Activated naive CD4-positive, alpha-beta T cell treated with anti-CD3 and anti-CD28 coated beads for 36 hours (primary cell): ENCODE measurements at regions not wholly inside any gene's neighbourhood (a gene's known extent, or its start where the extent isn't known, plus 50 kb on each side); places are given as distances from the start of the nearest gene placed in this dataset.

Experiments
- CTCF ChIA-PET: fragments of 350-600 bp; sonication (Branson Sonifier 250); formaldehyde crosslinking; loops from one replicate; lab custom pipeline; 2021; ENCODE audit warnings: antibody characterized with exemption; lab: Charles Lee
- DNase-seq: peaks from one replicate; pipeline ENCODE4 v3.0.0-alpha.2; 2020
- H3K27ac Mint-ChIP-seq: one replicate; pipeline ENCODE4 v1.8.0; 2021; ENCODE audit warnings: mild to moderate bottlenecking, mixed read lengths
- H3K27me3 Mint-ChIP-seq: one replicate; pipeline ENCODE4 v1.8.0; 2021; ENCODE audit warnings: low read depth, mixed read lengths
- H3K36me3 Mint-ChIP-seq: one replicate; pipeline ENCODE4 v1.8.0; 2021; ENCODE audit warnings: low read depth, mixed read lengths
- H3K4me1 Mint-ChIP-seq: one replicate; pipeline ENCODE4 v1.8.0; 2021; ENCODE audit warnings: low read depth, mixed read lengths
- H3K4me3 Mint-ChIP-seq: one replicate; pipeline ENCODE4 v1.8.0; 2021; ENCODE audit warnings: mild to moderate bottlenecking, moderate library complexity, mixed read lengths
- H3K9me3 Mint-ChIP-seq: one replicate; pipeline ENCODE4 v1.8.0; 2021; ENCODE audit warnings: mixed read lengths
- intact Hi-C: fragments of 100-400 bp; cut with micrococcal nuclease; formaldehyde crosslinking; loops from one replicate; pipeline ENCODE4 v1.15.1; 2023

GRCh38 chr1:87961992-87962391 is 633.3 kb downstream of the LMO4 start:
- no peak for DNase-seq
- CTCF ChIA-PET: no interaction called here

GRCh38 chr1:87963556-87963955 is 634.9 kb downstream of the LMO4 start:
- Mint-ChIP-seq H3K4me1 (no peaks in the 10 kb centered on the region), H3K9me3 (no peaks in the 10 kb centered on the region)

More at GRCh38 chr1:87961992-87962391, 633.3 kb downstream of the LMO4 start:
- Mint-ChIP-seq H3K9me3 (no peaks in the 10 kb centered on the region), H3K27me3 (peaks cover 6% of the 10 kb centered on the region), H3K36me3 (no peaks in the 10 kb centered on the region), H3K27ac (no peak overlapping the region), H3K4me1 (no peaks in the 10 kb centered on the region), H3K4me3 (no peak overlapping the region)
- intact Hi-C loops: no loop called here

GRCh38 chr1:87965193-87965592 is 636.5 kb downstream of the LMO4 start:
- H3K9me3 Mint-ChIP-seq: no peaks in the 10 kb centered on the region
- CTCF ChIA-PET: no interaction called here
- no peak overlapping the region for H3K4me3 Mint-ChIP-seq
- no peaks in the 10 kb centered on the region for H3K36me3 Mint-ChIP-seq
- no peaks in the 10 kb centered on the region for H3K4me1 Mint-ChIP-seq
- intact Hi-C loops: no loop called here
- H3K27me3 Mint-ChIP-seq: peaks cover 2% of the 10 kb centered on the region
- H3K27ac Mint-ChIP-seq: no peak overlapping the region
- DNase-seq: no peak

More at GRCh38 chr1:87963556-87963955, 634.9 kb downstream of the LMO4 start:
- Mint-ChIP-seq H3K36me3 (no peaks in the 10 kb centered on the region), H3K27ac (no peak overlapping the region), H3K4me3 (no peak overlapping the region), H3K27me3 (peaks cover 3% of the 10 kb centered on the region)
- intact Hi-C loops: no loop called here
- CTCF ChIA-PET: no interaction called here
- DNase-seq: no peak

GRCh38 chr1:87968197-87968955 is 639.7 kb downstream of the LMO4 start:
- Mint-ChIP-seq H3K27me3 (peaks cover 2% of the 10 kb centered on the region), H3K9me3 (no peaks in the 10 kb centered on the region), H3K27ac (no peak overlapping the region), H3K4me1 (no peaks in the 10 kb centered on the region), H3K4me3 (no peak overlapping the region), H3K36me3 (no peaks in the 10 kb centered on the region)
- CTCF ChIA-PET: interaction anchor here (0.7 kb wide), 1 partner anchor 630 kb away, joined by 4 read pairs; no protein-coding TSS in a partner anchor
- DNase-seq: no peak
- intact Hi-C loops: no loop called here

- no peak overlapping the region for H3K27ac Mint-ChIP-seq
- no peak for DNase-seq
- intact Hi-C loops: no loop called here
- CTCF ChIA-PET: no interaction called here
- H3K9me3 Mint-ChIP-seq: no peaks in the 10 kb centered on the region
- H3K4me3 Mint-ChIP-seq: no peak overlapping the region
- peaks cover 2% of the 10 kb centered on the region for H3K27me3 Mint-ChIP-seq
- H3K36me3 Mint-ChIP-seq: no peaks in the 10 kb centered on the region
- no peaks in the 10 kb centered on the region for H3K4me1 Mint-ChIP-seq
Observed at GRCh38 chr1:87969040-87969439, 640.4 kb downstream of the LMO4 start.

GRCh38 chr1:87972811-87973210 is 644.1 kb downstream of the LMO4 start:
- intact Hi-C loops: no loop called here
- Mint-ChIP-seq H3K4me3 (no peak overlapping the region), H3K9me3 (no peaks in the 10 kb centered on the region), H3K4me1 (no peaks in the 10 kb centered on the region), H3K36me3 (no peaks in the 10 kb centered on the region), H3K27ac (no peak overlapping the region), H3K27me3 (peaks cover 6% of the 10 kb centered on the region)
- no peak for DNase-seq
- CTCF ChIA-PET: no interaction called here

- intact Hi-C loops: no loop called here
- no peak for DNase-seq
- Mint-ChIP-seq H3K4me1 (no peaks in the 10 kb centered on the region), H3K27me3 (peaks cover 6% of the 10 kb centered on the region), H3K36me3 (no peaks in the 10 kb centered on the region), H3K27ac (no peak overlapping the region), H3K9me3 (no peaks in the 10 kb centered on the region), H3K4me3 (no peak overlapping the region)
- CTCF ChIA-PET: no interaction called here
Observed at GRCh38 chr1:87973896-87974295, 645.2 kb downstream of the LMO4 start.

- Mint-ChIP-seq H3K27me3 (peaks cover 6% of the 10 kb centered on the region), H3K9me3 (no peaks in the 10 kb centered on the region), H3K36me3 (no peaks in the 10 kb centered on the region), H3K27ac (no peak overlapping the region), H3K4me1 (no peaks in the 10 kb centered on the region), H3K4me3 (no peak overlapping the region)
- DNase-seq: no peak
- intact Hi-C loops: no loop called here
- CTCF ChIA-PET: interaction anchor here (0.6 kb wide), 1 partner anchor 654 kb away, joined by 3 read pairs; no protein-coding TSS in a partner anchor
Observed at GRCh38 chr1:87976316-87976715, 647.6 kb downstream of the LMO4 start.

GRCh38 chr1:87977145-87977544 is 648.5 kb downstream of the LMO4 start:
- Mint-ChIP-seq H3K9me3 (no peaks in the 10 kb centered on the region), H3K27ac (no peak overlapping the region), H3K4me1 (no peaks in the 10 kb centered on the region), H3K36me3 (no peaks in the 10 kb centered on the region), H3K27me3 (peaks cover 6% of the 10 kb centered on the region), H3K4me3 (no peak overlapping the region)
- CTCF ChIA-PET: no interaction called here
- intact Hi-C loops: no loop called here
- no peak for DNase-seq

GRCh38 chr1:87979079-87979478 is 650.4 kb downstream of the LMO4 start:
- CTCF ChIA-PET: no interaction called here

GRCh38 chr1:87980494-87980893 is 651.8 kb downstream of the LMO4 start:
- CTCF ChIA-PET: no interaction called here
- H3K27ac Mint-ChIP-seq: no peak overlapping the region
- no peaks in the 10 kb centered on the region for H3K36me3 Mint-ChIP-seq
- intact Hi-C loops: no loop called here
- no peak overlapping the region for H3K4me3 Mint-ChIP-seq
- no peaks in the 10 kb centered on the region for H3K4me1 Mint-ChIP-seq
- DNase-seq: no peak
- H3K27me3 Mint-ChIP-seq: peaks cover 6% of the 10 kb centered on the region
- H3K9me3 Mint-ChIP-seq: no peaks in the 10 kb centered on the region

More at GRCh38 chr1:87979079-87979478, 650.4 kb downstream of the LMO4 start:
- no peak overlapping the region for H3K27ac Mint-ChIP-seq
- intact Hi-C loops: no loop called here
- no peaks in the 10 kb centered on the region for H3K9me3 Mint-ChIP-seq
- H3K4me3 Mint-ChIP-seq: no peak overlapping the region
- peaks cover 6% of the 10 kb centered on the region for H3K27me3 Mint-ChIP-seq
- DNase-seq: no peak
- H3K4me1 Mint-ChIP-seq: no peaks in the 10 kb centered on the region
- no peaks in the 10 kb centered on the region for H3K36me3 Mint-ChIP-seq

- intact Hi-C loops: no loop called here
- Mint-ChIP-seq H3K36me3 (no peaks in the 10 kb centered on the region), H3K9me3 (no peaks in the 10 kb centered on the region), H3K4me1 (no peaks in the 10 kb centered on the region), H3K4me3 (no peak overlapping the region), H3K27ac (no peak overlapping the region), H3K27me3 (peaks cover 6% of the 10 kb centered on the region)
- DNase-seq: no peak
- CTCF ChIA-PET: no interaction called here
Observed at GRCh38 chr1:87981386-87981785, 652.7 kb downstream of the LMO4 start.

GRCh38 chr1:87981810-87982209 is 653.1 kb downstream of the LMO4 start:
- peaks cover 6% of the 10 kb centered on the region for H3K27me3 Mint-ChIP-seq
- intact Hi-C loops: no loop called here
- H3K27ac Mint-ChIP-seq: no peak overlapping the region
- no peak overlapping the region for H3K4me3 Mint-ChIP-seq
- H3K4me1 Mint-ChIP-seq: no peaks in the 10 kb centered on the region
- no peak for DNase-seq
- no peaks in the 10 kb centered on the region for H3K36me3 Mint-ChIP-seq
- CTCF ChIA-PET: no interaction called here
- H3K9me3 Mint-ChIP-seq: no peaks in the 10 kb centered on the region
